ENCODE measurements at regions not wholly inside any gene's neighbourhood (a gene's known extent, or its start where the extent isn't known, plus 50 kb on each side); places are given as distances from the start of the nearest gene placed in this dataset.

DNA sequence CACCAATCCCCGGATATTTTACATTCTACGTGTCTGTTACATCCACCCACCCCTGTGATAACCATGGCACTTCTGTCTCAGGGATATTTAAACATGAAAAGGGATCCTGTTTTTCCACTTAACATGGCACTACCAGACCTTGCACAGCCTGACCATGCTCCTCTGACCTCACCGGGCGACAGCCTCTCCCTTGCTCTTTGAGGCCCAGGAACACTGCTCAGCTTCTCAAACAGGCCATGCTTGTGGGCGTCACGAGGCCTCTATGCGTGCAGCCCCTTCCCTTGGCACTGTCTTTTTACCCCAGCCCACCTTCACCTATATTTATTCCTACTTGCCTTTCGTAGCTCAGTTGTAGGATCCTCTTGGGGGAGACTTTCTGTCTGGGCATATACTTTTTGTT lies 385.6 kb downstream of the UQCRFS1 start:
- TF ChIP-seq, protein P1, sequence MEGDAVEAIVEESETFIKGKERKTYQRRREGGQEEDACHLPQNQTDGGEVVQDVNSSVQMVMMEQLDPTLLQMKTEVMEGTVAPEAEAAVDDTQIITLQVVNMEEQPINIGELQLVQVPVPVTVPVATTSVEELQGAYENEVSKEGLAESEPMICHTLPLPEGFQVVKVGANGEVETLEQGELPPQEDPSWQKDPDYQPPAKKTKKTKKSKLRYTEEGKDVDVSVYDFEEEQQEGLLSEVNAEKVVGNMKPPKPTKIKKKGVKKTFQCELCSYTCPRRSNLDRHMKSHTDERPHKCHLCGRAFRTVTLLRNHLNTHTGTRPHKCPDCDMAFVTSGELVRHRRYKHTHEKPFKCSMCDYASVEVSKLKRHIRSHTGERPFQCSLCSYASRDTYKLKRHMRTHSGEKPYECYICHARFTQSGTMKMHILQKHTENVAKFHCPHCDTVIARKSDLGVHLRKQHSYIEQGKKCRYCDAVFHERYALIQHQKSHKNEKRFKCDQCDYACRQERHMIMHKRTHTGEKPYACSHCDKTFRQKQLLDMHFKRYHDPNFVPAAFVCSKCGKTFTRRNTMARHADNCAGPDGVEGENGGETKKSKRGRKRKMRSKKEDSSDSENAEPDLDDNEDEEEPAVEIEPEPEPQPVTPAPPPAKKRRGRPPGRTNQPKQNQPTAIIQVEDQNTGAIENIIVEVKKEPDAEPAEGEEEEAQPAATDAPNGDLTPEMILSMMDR (IDR thresholded peaks at IDR 0.05; ENCODE audit: insufficient read depth, low read length) = no peak
- TF ChIP-seq REST (IDR thresholded peaks at IDR 0.05; ENCODE audit: insufficient replicate concordance, low read depth) (no peak), POLR2AphosphoS5 (IDR thresholded peaks at IDR 0.05; ENCODE audit: low read depth) (no peak)
